ENCODE measurements at regions not wholly inside any gene's neighbourhood (a gene's known extent, or its start where the extent isn't known, plus 50 kb on each side); places are given as distances from the start of the nearest gene placed in this dataset.

- no peak for DNase-seq (ENCODE audit: low read depth)
Observed at GRCh38 chr20:24796236-24796635, 152.8 kb upstream of the CST7 start.

- no peak for DNase-seq (ENCODE audit: low read depth)
Observed at GRCh38 chr20:24797113-24797512, 152.0 kb upstream of the CST7 start.

GRCh38 chr20:24797745-24798655 is 151.1 kb upstream of the CST7 start:
- DNase-seq (ENCODE audit: low read depth), result no peak

- DNase-seq (ENCODE audit: low read depth), result no peak
Observed at GRCh38 chr20:24798930-24799705, 150.0 kb upstream of the CST7 start.

DNA sequence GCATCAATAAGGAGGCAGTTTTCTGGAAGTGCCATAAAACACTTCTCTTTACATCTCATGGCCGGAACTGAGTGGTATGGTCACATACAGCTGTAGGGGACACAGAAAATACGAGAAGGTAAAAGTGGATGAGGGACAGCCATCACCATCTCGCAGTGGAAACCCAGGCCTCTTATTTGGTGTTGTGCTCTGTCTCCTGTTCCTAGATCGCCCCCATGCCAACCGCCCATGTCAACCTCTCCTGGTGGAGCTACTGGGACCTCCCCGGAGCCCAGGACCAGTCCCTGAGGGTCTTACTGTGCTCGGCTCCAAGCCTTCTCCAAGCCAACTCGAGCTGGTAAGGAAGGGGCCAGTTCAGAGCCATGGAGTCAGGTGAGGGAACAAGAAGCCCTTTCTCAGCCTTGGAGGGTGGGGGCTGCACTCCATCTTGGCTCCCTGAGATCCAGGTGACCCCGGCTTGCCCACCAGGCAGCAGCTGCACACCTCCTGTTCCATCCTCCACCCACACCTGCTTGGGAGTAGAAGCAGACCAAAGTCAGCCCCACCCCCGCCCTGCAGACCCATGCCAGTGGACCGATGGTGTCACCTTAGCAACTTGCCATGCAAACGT is 149.0 kb upstream of the CST7 start:
- DNase-seq (ENCODE audit: low read depth), result no peak

DNA sequence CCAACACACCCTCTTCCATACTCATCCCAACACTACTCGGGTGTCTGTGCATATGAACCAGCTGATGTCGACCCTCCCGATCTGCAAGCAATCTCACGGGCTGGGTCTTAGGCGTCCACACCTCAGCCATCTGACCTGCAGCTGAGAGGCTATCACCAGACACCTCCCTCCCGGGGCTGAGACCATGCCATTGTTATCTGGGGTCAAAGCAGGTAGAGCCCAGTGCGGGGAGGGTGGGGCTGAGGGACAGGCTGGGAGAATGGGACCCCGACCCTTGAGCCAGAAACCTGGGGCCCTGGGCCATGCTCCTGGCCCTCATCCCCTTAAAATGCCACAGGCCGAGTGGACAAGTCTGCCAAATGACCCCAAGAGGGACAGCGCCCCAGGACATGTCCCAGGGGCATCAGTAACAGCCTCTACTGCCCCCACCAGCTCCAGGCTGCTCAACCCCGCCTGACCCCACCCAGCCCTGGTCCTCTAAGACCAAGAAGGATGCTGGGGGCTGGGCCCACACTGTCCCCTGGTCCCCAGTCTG is 146.7 kb upstream of the CST7 start:
- no peak for DNase-seq (ENCODE audit: low read depth)

- DNase-seq (ENCODE audit: low read depth), result no peak
Observed at GRCh38 chr20:24804481-24805206, 144.4 kb upstream of the CST7 start.

- DNase-seq (ENCODE audit: low read depth), result no peak
Observed at GRCh38 chr20:24805456-24806238, 143.4 kb upstream of the CST7 start.

DNA sequence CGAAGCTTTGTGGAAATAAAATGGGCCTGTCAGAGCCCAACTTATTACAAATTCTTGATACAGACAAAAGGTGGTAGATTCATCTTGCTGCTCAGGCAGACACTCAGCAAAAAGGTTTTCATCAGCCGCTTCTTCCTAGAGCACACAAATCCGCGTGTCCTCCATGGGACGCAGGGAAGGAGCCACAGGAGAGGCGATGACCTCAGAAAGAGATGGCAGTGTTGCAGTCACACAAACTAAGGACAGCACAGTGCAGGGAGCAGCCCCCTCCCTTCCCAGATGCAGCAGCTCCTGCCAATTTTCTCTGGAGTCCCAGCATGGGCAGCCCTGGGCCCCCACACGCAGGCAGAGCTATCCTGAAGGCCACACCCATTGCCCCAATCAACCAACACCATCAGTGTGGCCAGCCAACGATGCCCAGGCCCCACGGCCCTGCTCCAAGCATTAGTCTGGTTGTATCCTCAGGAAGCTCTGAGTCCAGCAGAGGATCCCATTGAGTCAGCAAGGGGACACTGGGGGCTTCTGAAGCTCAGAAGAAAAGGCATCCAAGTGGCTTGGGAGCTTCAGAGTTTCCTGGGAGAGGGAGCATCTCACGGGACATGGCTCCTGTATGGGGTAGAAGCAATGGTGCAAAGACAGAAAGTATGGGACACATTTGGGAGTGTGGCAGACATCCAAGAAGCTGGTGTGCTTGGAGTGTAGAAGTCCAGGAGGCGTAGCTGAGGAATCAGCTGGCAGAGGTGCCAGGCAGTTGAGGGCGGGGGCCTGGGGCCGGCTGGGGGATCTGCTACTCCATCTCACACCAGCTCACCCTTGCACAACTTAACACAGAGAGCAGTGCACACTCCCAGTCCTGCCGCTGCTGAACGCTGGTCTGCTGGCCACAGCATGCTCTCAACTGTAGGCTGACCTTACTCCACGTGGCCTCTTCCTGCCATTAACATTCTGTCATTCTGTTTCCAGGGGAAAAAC is 142.1 kb upstream of the CST7 start:
- no peak for DNase-seq (ENCODE audit: low read depth)

DNA sequence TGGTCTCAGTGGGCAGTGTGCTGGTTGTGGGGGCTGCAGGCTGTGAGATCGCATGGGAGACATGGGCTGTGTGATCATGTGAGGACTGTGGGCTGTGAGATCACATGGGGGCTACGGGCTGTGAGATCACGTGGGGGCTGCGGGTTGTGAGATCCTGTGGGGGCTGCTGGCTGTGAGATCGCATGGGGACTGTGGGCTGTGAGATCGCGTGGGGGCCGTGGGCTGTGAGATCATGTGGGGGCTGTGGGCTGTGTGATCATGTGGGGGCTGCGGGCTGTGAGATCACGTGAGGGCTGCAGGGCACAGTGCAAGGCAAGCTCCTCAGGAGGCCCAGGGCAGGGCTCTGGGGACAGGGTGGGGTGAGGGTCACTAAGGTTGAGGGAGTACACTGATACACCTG is 140.5 kb upstream of the CST7 start:
- no peak for DNase-seq (ENCODE audit: low read depth)

DNA sequence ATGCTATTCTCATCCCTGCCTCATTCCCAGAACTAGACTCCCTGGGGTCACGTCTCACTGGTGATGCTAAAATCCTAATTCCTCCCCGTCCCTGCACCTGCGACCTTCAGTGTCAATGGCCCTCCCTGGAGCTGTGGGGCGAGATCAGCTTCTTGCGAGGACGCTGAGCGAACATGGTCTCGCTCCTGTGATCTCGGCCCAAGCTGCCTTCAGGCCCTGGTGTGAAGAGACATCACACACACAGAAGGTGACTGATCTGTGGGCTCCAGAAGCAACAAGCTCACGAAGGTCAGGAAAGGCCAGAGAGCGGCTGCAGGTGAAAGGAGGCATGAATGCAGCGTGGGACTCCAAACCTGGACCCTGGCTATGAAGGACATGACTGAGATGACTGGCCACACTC is 139.5 kb upstream of the CST7 start:
- no peak for DNase-seq (ENCODE audit: low read depth)

GRCh38 chr20:24810676-24811407 is 138.2 kb upstream of the CST7 start:
- no peak for DNase-seq (ENCODE audit: low read depth)

DNA sequence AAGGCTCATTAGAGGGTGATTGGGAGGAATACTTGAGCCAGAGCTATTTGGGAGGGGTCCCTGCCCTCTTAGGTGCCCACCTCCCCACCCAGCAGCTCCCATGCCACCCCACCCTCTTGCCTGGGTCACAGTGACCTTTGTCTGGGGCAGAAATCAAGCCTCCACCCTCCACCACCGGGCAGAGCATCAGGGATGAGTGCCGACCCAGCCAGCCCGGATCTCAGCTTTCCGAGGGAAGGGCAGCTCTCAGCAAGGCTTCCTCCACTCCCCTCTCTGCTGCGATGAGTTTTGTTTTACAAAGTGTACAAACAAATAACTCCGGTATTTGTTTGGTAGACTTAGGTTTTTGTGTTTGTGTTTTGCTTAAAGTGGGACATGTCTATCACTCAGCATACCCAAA is 136.7 kb upstream of the CST7 start:
- no peak for DNase-seq (ENCODE audit: low read depth)

GRCh38 chr20:24813080-24813479 is 136.0 kb upstream of the CST7 start:
- no peak for DNase-seq (ENCODE audit: low read depth)

- no peak for DNase-seq (ENCODE audit: low read depth)
Observed at GRCh38 chr20:24813496-24813895, 135.6 kb upstream of the CST7 start.

GRCh38 chr20:24813936-24814335 is 135.1 kb upstream of the CST7 start:
- DNase-seq (ENCODE audit: low read depth), result no peak

GRCh38 chr20:24814556-24815195 is 134.4 kb upstream of the CST7 start:
- DNase-seq (ENCODE audit: low read depth), result no peak

DNA sequence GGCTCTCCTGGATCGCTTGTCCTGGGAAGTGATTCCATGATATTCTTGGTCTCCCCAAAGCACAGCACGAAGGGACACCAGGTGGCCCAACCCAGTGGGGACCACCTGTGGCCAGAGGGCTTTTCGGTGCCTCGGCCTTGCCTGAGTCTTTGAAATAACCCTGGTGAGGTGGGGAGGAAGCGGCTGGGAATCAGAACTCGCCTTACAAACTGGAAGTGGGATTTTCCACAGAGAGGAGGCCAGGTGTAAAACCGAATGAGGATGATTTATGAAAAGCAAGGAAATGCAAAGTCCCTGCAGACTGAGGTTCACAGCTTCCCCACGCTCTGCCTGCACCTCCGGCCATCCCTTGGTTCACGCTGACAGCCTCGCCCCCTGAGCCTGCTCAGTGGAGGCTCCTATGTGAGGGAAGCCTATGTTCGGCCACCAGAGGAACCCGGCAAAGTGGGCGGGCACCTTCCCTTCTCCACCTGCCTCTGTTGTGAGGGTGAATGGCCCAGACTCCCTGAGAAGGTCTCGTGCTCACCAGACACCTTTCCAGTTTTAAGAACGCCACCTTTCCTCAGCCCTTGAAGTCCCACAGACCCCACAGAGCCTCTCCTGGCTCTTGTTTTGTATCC is 133.8 kb upstream of the CST7 start:
- DNase-seq (ENCODE audit: low read depth), result no peak
